Esophagus muscularis mucosa (tissue), 4 donors: ENCODE measurements at regions not wholly inside any gene's neighbourhood (a gene's known extent, or its start where the extent isn't known, plus 50 kb on each side); places are given as distances from the start of the nearest gene placed in this dataset.

ENCODE experiments used
- DNase-seq: peaks from one replicate; pipeline ENCODE4 v3.0.0-alpha.2; 2017; ENCODE audit errors: extremely low spot score
- H3K27ac ChIP-seq, 4 donors: fragments of 200-600 bp; sonication (generic); replicated peaks in 1 of 4; 1 replicate in 3 of 4; 2 replicates in 1 of 4; pipeline ENCODE4 v1.5.1; 2016 to 2019; ENCODE audit warnings: mild to moderate bottlenecking in 1 of 4
- H3K27me3 ChIP-seq, 4 donors: fragments of 200-600 bp; sonication (generic); one replicate each; pipeline versions ENCODE4 v1.5.1 to v1.6.0; 2016 to 2019
- H3K36me3 ChIP-seq, 4 donors: fragments of 200-600 bp; sonication (generic); one replicate each; pipeline ENCODE4 v1.5.1; 2016 to 2019
- H3K4me1 ChIP-seq, 4 donors: fragments of 200-600 bp; sonication (generic); one replicate each; pipeline ENCODE4 v1.5.1; 2016 to 2019
- H3K4me3 ChIP-seq, 4 donors: fragments of 200-600 bp; sonication (generic); 1 replicate in 2 of 4; 2 replicates in 2 of 4; pipeline ENCODE4 v1.5.1; 2016 to 2019; ENCODE audit warnings: mild to moderate bottlenecking in 4 of 4, moderate library complexity in 1 of 4
- H3K9me3 ChIP-seq, 4 donors: fragments of 200-600 bp; sonication (generic); 1 replicate in 3 of 4; 2 replicates in 1 of 4; pipeline ENCODE4 v1.5.1; 2016 to 2019
- CTCF ChIP-seq, 3 experiments: fragments of 200-600 bp in 2 of 3; fragments of 450-650 bp in 1 of 3; sonication (generic) in 2 of 3; IDR thresholded peaks; one replicate each; pipeline ENCODE4 v1.5.1; 2017 to 2019; ENCODE audit warnings: antibody characterized with exemption in 3 of 3, mild to moderate bottlenecking in 2 of 3, moderate library complexity in 1 of 3
- EP300 ChIP-seq: sonication (generic); formaldehyde crosslinking; IDR thresholded peaks from one replicate; pipeline ENCODE4 v1.6.1; 2017; ENCODE audit warnings: antibody characterized with exemption
- POLR2A ChIP-seq: fragments of 450-650 bp; IDR thresholded peaks from one replicate; pipeline ENCODE4 v1.6.1; 2017; ENCODE audit warnings: antibody characterized with exemption, moderate library complexity, mild to moderate bottlenecking, low read depth
- POLR2AphosphoS5 ChIP-seq, 2 donors: sonication (generic); formaldehyde crosslinking; IDR thresholded peaks; one replicate each; pipeline ENCODE4 v1.6.1; 2017; ENCODE audit warnings: antibody characterized with exemption in 2 of 2
- WGBS: methylation state at CpG from one replicate; pipeline ENCODE4 v1.1.5; 2018; 5-methylcytosine and 5-hydroxymethylcytosine counted together
- intact Hi-C: fragments of 100-400 bp; cut with DNase I; formaldehyde crosslinking; loops from one replicate; pipeline ENCODE4 v1.15.1; 2023

- Histone ChIP-seq H3K4me1 (no peaks in the 10 kb centered on the region), H3K9me3 (no peaks in the 10 kb centered on the region), H3K27ac (no peak overlapping the region), H3K4me3 (no peak overlapping the region), H3K36me3 (no peaks in the 10 kb centered on the region), H3K27me3 (no peaks in the 10 kb centered on the region)
- WGBS = 96% methylated on average over 2 of the region's 2 CpGs
- TF ChIP-seq POLR2A = no peak
- no peak for TF ChIP-seq POLR2AphosphoS5 (IDR thresholded peaks at IDR 0.05)
- TF ChIP-seq EP300 = no peak
- TF ChIP-seq CTCF (IDR thresholded peaks at IDR 0.05) = no peak
- intact Hi-C loops = no loop called here
- no peak for DNase-seq
Observed at GRCh38 chr11:96948066-96948465, 558.3 kb downstream of the JRKL start.

- no peaks in the 10 kb centered on the region for H3K27me3 ChIP-seq
- no peak for TF ChIP-seq POLR2AphosphoS5 (IDR thresholded peaks at IDR 0.05)
- TF ChIP-seq POLR2A = no peak
- DNase-seq = no peak
- H3K4me3 ChIP-seq = no peak overlapping the region
- H3K4me1 ChIP-seq = no peaks in the 10 kb centered on the region
- no peaks in the 10 kb centered on the region for H3K9me3 ChIP-seq
- 19% methylated on average over 2 of the region's 2 CpGs for WGBS
- intact Hi-C loops = no loop called here
- no peaks in the 10 kb centered on the region for H3K36me3 ChIP-seq
- H3K27ac ChIP-seq = no peak overlapping the region
Observed at GRCh38 chr11:96949464-96949863, 559.7 kb downstream of the JRKL start.

GRCh38 chr11:96954587-96955242 is 564.9 kb downstream of the JRKL start:
- Histone ChIP-seq H3K27me3 (no peaks in the 10 kb centered on the region), H3K9me3 (no peaks in the 10 kb centered on the region), H3K36me3 (no peaks in the 10 kb centered on the region), H3K27ac (no peak overlapping the region), H3K4me3 (no peak overlapping the region), H3K4me1 (no peaks in the 10 kb centered on the region)
- intact Hi-C loops = no loop called here
- 79% methylated on average over 4 of the region's 4 CpGs for WGBS
- no peak for TF ChIP-seq EP300
- no peak for DNase-seq

- WGBS = 53% methylated on average over 2 of the region's 2 CpGs
- no peak overlapping the region for H3K27ac ChIP-seq
- H3K27me3 ChIP-seq = no peaks in the 10 kb centered on the region
- intact Hi-C loops = no loop called here
- no peaks in the 10 kb centered on the region for H3K36me3 ChIP-seq
- H3K4me3 ChIP-seq = no peak overlapping the region
- H3K4me1 ChIP-seq = no peaks in the 10 kb centered on the region
- TF ChIP-seq CTCF (IDR thresholded peaks at IDR 0.05) (no peak), EP300 (no peak), POLR2AphosphoS5 (IDR thresholded peaks at IDR 0.05) (no peak), POLR2A (no peak)
- no peak for DNase-seq
- no peaks in the 10 kb centered on the region for H3K9me3 ChIP-seq
Observed at GRCh38 chr11:96960476-96960875, 570.7 kb downstream of the JRKL start.

- Histone ChIP-seq H3K36me3 (no peaks in the 10 kb centered on the region), H3K9me3 (no peaks in the 10 kb centered on the region), H3K27ac (no peak overlapping the region), H3K27me3 (no peaks in the 10 kb centered on the region), H3K4me3 (no peak overlapping the region), H3K4me1 (no peaks in the 10 kb centered on the region)
- DNase-seq = no peak
- no peak for TF ChIP-seq POLR2AphosphoS5 (IDR thresholded peaks at IDR 0.05)
- WGBS = 91% methylated on average over 1 of the region's 1 CpG
- intact Hi-C loops = no loop called here
Observed at GRCh38 chr11:96960926-96961325, 571.1 kb downstream of the JRKL start.

- DNase-seq = no peak
- Histone ChIP-seq H3K36me3 (no peaks in the 10 kb centered on the region), H3K27me3 (no peaks in the 10 kb centered on the region), H3K4me3 (no peak overlapping the region), H3K4me1 (no peaks in the 10 kb centered on the region), H3K9me3 (no peaks in the 10 kb centered on the region), H3K27ac (no peak overlapping the region)
- WGBS = 75% methylated on average over 4 of the region's 4 CpGs
- intact Hi-C loops = no loop called here
- TF ChIP-seq CTCF (IDR thresholded peaks at IDR 0.05) (no peak), POLR2AphosphoS5 (IDR thresholded peaks at IDR 0.05) (no peak), EP300 (no peak), POLR2A (no peak)
Observed at GRCh38 chr11:96961931-96962330, 572.1 kb downstream of the JRKL start.
